ENCODE measurements at regions not wholly inside any gene's neighbourhood (a gene's known extent, or its start where the extent isn't known, plus 50 kb on each side); places are given as distances from the start of the nearest gene placed in this dataset.

DNA sequence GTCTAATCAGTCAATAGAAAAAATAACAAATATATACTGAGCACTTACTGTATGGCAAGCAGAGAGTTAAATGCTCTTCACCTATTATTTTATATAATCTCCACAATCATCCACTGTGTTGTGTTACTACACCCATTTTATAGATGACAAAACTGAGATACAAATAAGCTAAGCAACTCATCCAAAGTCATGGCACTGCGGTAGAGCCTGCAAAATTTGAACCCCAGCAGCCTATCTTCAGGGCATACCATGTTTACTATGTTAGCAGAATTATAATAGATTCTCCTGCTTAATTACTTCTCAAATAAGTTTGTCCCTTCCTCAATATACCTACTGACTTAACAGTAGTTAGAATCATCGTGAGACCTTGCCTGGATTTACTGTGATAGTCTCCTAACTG is 53.6 kb upstream of the PCED1B start:
- H3K9me2 ChIP-seq (ENCODE audit: insufficient read depth) = no peaks in the 10 kb centered on the region
- H3K27ac ChIP-seq (ENCODE audit: low read depth, low read length) = no peak overlapping the region
- no peak for ATAC-seq
- no peak for TF ChIP-seq EZH2phosphoT487 (IDR thresholded peaks at IDR 0.05; ENCODE audit: borderline replicate concordance)
- TF ChIP-seq, protein P1, sequence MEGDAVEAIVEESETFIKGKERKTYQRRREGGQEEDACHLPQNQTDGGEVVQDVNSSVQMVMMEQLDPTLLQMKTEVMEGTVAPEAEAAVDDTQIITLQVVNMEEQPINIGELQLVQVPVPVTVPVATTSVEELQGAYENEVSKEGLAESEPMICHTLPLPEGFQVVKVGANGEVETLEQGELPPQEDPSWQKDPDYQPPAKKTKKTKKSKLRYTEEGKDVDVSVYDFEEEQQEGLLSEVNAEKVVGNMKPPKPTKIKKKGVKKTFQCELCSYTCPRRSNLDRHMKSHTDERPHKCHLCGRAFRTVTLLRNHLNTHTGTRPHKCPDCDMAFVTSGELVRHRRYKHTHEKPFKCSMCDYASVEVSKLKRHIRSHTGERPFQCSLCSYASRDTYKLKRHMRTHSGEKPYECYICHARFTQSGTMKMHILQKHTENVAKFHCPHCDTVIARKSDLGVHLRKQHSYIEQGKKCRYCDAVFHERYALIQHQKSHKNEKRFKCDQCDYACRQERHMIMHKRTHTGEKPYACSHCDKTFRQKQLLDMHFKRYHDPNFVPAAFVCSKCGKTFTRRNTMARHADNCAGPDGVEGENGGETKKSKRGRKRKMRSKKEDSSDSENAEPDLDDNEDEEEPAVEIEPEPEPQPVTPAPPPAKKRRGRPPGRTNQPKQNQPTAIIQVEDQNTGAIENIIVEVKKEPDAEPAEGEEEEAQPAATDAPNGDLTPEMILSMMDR (IDR thresholded peaks at IDR 0.05 in 2 of 3, conservative IDR thresholded peaks at IDR 0.05 in 1 of 3; ENCODE audit: borderline replicate concordance in 1 of 3, insufficient read depth in 1 of 3, low read depth in 2 of 3, low read length in 2 of 3) = no peak
- TF ChIP-seq FOSL1 (IDR thresholded peaks at IDR 0.05; ENCODE audit: low read depth) = no peak
- TF ChIP-seq POLR2AphosphoS5 (IDR thresholded peaks at IDR 0.05; ENCODE audit: low read depth, low read length) = no peak
- no peak for DNase-seq (ENCODE audit: low read depth, low spot score)
- H3K79me2 ChIP-seq (ENCODE audit: insufficient read depth, low read length) = no peaks in the 10 kb centered on the region
- no peak overlapping the region for H3K9ac ChIP-seq (ENCODE audit: low read length)
- ChIA-PET CTCF (no interaction called here), POLR2A (interaction anchor here (0.6 kb wide), 1 partner anchor 418 kb away, joined by 3 read pairs; no protein-coding TSS in a partner anchor), RAD21 (ENCODE audit: low non-redundant PET in 1 of 2, low total read pairs in 2 of 2, uncharacterized antibody in 2 of 2, unreplicated experiment in 2 of 2) (no interaction called here)
- no peaks in the 10 kb centered on the region for H3K27me3 ChIP-seq (ENCODE audit: insufficient read depth, low read length)
- no peak overlapping the region for H3K4me3 ChIP-seq (replicated peaks in 1 of 2; ENCODE audit: low read depth in 1 of 2, low read length in 2 of 2)
- no peak overlapping the region for H3K4me2 ChIP-seq (ENCODE audit: low read length)
- no peaks in the 10 kb centered on the region for H3K36me3 ChIP-seq (ENCODE audit: control insufficient read depth in 1 of 2, insufficient read depth in 2 of 2, low read length in 2 of 2)
- no peak overlapping the region for H2AFZ ChIP-seq (ENCODE audit: low read depth, low read length, poor library complexity, severe bottlenecking)
- intact Hi-C loops (cut with micrococcal nuclease) = loop anchor here (10.0 kb wide), 1 partner anchor 561 kb away; no protein-coding TSS in a partner anchor
- no peaks in the 10 kb centered on the region for H4K20me1 ChIP-seq (ENCODE audit: insufficient read depth)
- H3K4me1 ChIP-seq (ENCODE audit: control insufficient read depth in 1 of 2, insufficient read depth in 2 of 2, low read length in 2 of 2) = peaks cover 0 to 6% of the 10 kb centered on the region in 2 experiments; a peak in 1 of 4 replicates
- no TSS peak for BruUV-seq (replicated peaks)
- H3K9me3 ChIP-seq (ENCODE audit: control insufficient read depth in 1 of 2, insufficient read depth in 1 of 2, low read depth in 1 of 2, low read length in 2 of 2) = no peaks in the 10 kb centered on the region

DNA sequence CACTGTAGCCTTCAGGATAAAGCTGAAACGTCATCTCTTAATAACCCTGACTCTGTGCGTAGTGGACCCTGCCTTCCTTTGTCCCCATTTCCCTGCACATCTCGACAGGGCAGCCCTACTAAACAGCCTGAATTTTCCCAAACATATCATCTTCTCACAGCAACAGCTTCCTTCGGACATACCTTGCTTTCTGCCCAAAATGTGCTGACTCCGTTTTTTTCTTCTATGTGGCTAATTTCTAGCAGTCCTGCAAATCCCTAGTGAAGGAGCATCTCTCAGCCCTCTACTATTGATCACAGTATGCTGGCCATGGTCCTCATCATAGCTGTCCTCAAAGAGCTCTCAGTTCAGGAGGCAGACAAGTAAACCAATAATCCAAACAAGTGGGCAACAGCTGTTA is 53.1 kb upstream of the PCED1B start:
- no peaks in the 10 kb centered on the region for H3K27me3 ChIP-seq (ENCODE audit: insufficient read depth, low read length)
- CTCF ChIA-PET = interaction anchor here (1.2 kb wide), 1 partner anchor 371 kb away, joined by 3 read pairs; no protein-coding TSS in a partner anchor
- H3K79me2 ChIP-seq (ENCODE audit: insufficient read depth, low read length) = no peaks in the 10 kb centered on the region
- no peaks in the 10 kb centered on the region for H4K20me1 ChIP-seq (ENCODE audit: insufficient read depth)
- ATAC-seq (no peak), DNase-seq (ENCODE audit: low read depth, low spot score) (no peak)
- no peak overlapping the region for H3K4me3 ChIP-seq (replicated peaks in 1 of 2; ENCODE audit: low read depth in 1 of 2, low read length in 2 of 2)
- H3K4me1 ChIP-seq (ENCODE audit: control insufficient read depth in 1 of 2, insufficient read depth in 2 of 2, low read length in 2 of 2) = peaks cover 0 to 6% of the 10 kb centered on the region in 2 experiments; a peak in 1 of 4 replicates
- H3K9ac ChIP-seq (ENCODE audit: low read length) = no peak overlapping the region
- no peaks in the 10 kb centered on the region for H3K9me2 ChIP-seq (ENCODE audit: insufficient read depth)
- POLR2A ChIA-PET = no interaction called here
- no peaks in the 10 kb centered on the region for H3K9me3 ChIP-seq (ENCODE audit: control insufficient read depth in 1 of 2, insufficient read depth in 1 of 2, low read depth in 1 of 2, low read length in 2 of 2)
- no peak overlapping the region for H3K27ac ChIP-seq (ENCODE audit: low read depth, low read length)
- H3K4me2 ChIP-seq (ENCODE audit: low read length) = no peak overlapping the region
- no peak overlapping the region for H2AFZ ChIP-seq (ENCODE audit: low read depth, low read length, poor library complexity, severe bottlenecking)
- RAD21 ChIA-PET (ENCODE audit: low non-redundant PET in 1 of 2, low total read pairs in 2 of 2, uncharacterized antibody in 2 of 2, unreplicated experiment in 2 of 2) = no interaction called here
- intact Hi-C loops (cut with micrococcal nuclease) = loop anchor here (10.0 kb wide), 1 partner anchor 561 kb away; no protein-coding TSS in a partner anchor
- no peaks in the 10 kb centered on the region for H3K36me3 ChIP-seq (ENCODE audit: control insufficient read depth in 1 of 2, insufficient read depth in 2 of 2, low read length in 2 of 2)
- no TSS peak for BruUV-seq (replicated peaks)
- TF ChIP-seq, protein P1 (IDR thresholded peaks at IDR 0.05 in 2 of 3, conservative IDR thresholded peaks at IDR 0.05 in 1 of 3; ENCODE audit: borderline replicate concordance in 1 of 3, insufficient read depth in 1 of 3, low read depth in 2 of 3, low read length in 2 of 3) = no peak
- no peak for TF ChIP-seq CEBPB (IDR thresholded peaks at IDR 0.05; ENCODE audit: low read depth)
- no peak for TF ChIP-seq EZH2phosphoT487 (IDR thresholded peaks at IDR 0.05; ENCODE audit: borderline replicate concordance)
- TF ChIP-seq, protein P2, sequence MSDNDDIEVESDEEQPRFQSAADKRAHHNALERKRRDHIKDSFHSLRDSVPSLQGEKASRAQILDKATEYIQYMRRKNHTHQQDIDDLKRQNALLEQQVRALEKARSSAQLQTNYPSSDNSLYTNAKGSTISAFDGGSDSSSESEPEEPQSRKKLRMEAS (IDR thresholded peaks at IDR 0.05) = no peak
- TF ChIP-seq, protein P3, sequence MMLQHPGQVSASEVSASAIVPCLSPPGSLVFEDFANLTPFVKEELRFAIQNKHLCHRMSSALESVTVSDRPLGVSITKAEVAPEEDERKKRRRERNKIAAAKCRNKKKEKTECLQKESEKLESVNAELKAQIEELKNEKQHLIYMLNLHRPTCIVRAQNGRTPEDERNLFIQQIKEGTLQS (IDR thresholded peaks at IDR 0.05) = no peak
- TF ChIP-seq FOSL1 (IDR thresholded peaks at IDR 0.05; ENCODE audit: low read depth) = no peak
- TF ChIP-seq SRF (IDR thresholded peaks at IDR 0.05; ENCODE audit: low read depth) = no peak
- no peak for TF ChIP-seq ELF1 (IDR thresholded peaks at IDR 0.05; ENCODE audit: borderline replicate concordance, low read depth)
- TF ChIP-seq RAD21 (IDR thresholded peaks at IDR 0.05; ENCODE audit: low read depth) = no peak
- TF ChIP-seq SP1 (IDR thresholded peaks at IDR 0.05; ENCODE audit: low read depth) = no peak
- TF ChIP-seq ZFX (IDR thresholded peaks at IDR 0.05) = no peak
- TF ChIP-seq, protein P4, sequence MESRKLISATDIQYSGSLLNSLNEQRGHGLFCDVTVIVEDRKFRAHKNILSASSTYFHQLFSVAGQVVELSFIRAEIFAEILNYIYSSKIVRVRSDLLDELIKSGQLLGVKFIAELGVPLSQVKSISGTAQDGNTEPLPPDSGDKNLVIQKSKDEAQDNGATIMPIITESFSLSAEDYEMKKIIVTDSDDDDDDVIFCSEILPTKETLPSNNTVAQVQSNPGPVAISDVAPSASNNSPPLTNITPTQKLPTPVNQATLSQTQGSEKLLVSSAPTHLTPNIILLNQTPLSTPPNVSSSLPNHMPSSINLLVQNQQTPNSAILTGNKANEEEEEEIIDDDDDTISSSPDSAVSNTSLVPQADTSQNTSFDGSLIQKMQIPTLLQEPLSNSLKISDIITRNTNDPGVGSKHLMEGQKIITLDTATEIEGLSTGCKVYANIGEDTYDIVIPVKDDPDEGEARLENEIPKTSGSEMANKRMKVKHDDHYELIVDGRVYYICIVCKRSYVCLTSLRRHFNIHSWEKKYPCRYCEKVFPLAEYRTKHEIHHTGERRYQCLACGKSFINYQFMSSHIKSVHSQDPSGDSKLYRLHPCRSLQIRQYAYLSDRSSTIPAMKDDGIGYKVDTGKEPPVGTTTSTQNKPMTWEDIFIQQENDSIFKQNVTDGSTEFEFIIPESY (IDR thresholded peaks at IDR 0.05; ENCODE audit: extremely low read depth, insufficient replicate concordance, low read length) = no peak
